B cell (primary cell): ENCODE measurements at regions not wholly inside any gene's neighbourhood (a gene's known extent, or its start where the extent isn't known, plus 50 kb on each side); places are given as distances from the start of the nearest gene placed in this dataset.

Experiments used
- CTCF ChIP-seq: fragments of 200-600 bp; IDR thresholded peaks from one replicate; pipeline ENCODE4 v1.8.0; 2022; ENCODE audit warnings: antibody characterized with exemption, mild to moderate bottlenecking
- EZH2 ChIP-seq: IDR thresholded peaks from 2 replicates; pipeline ENCODE4 v1.6.1; 2012; ENCODE audit warnings: borderline replicate concordance, low read depth, mild to moderate bottlenecking, moderate library complexity, low read length; ENCODE audit not compliant: insufficient read depth, poor library complexity, severe bottlenecking

GRCh38 chr16:64132190-64132589 is 989.7 kb downstream of the CDH11 start:
- no peak for TF ChIP-seq CTCF
- TF ChIP-seq EZH2 = no peak
